Right lobe of liver (tissue), 6 donors: ENCODE measurements at regions not wholly inside any gene's neighbourhood (a gene's known extent, or its start where the extent isn't known, plus 50 kb on each side); places are given as distances from the start of the nearest gene placed in this dataset.

ENCODE experiments used
- ATAC-seq, 4 donors: fragments of 200-7000 bp; cut with Tn5 transposase; one replicate each; pipeline ENCODE4 v1.9.1; 2020; ENCODE audit warnings: mild to moderate bottlenecking in 4 of 4, moderate library complexity in 4 of 4
- DNase-seq, 3 donors: peaks; one replicate each; pipeline ENCODE4 v3.0.0-alpha.2; 2020
- H3K27ac ChIP-seq, 3 donors: fragments of 200-600 bp; one replicate each; pipeline ENCODE4 v1.8.0; 2022
- H3K27me3 ChIP-seq, 2 donors: fragments of 200-600 bp; one replicate each; pipeline ENCODE4 v1.8.0; 2022
- H3K36me3 ChIP-seq, 4 donors: fragments of 200-600 bp; sonication (generic) in 1 of 4; one replicate each; pipeline versions ENCODE4 v1.5.1 to v1.8.0; 2017 to 2022; ENCODE audit warnings: control low read depth in 1 of 4
- H3K4me1 ChIP-seq, 4 donors: fragments of 200-600 bp; sonication (generic) in 1 of 4; one replicate each; pipeline versions ENCODE4 v1.5.1 to v1.8.0; 2017 to 2022; ENCODE audit warnings: control low read depth in 1 of 4
- H3K4me3 ChIP-seq, 3 donors: fragments of 200-600 bp; one replicate each; pipeline ENCODE4 v1.8.0; 2022
- H3K9me3 ChIP-seq, 4 donors: fragments of 200-600 bp; sonication (generic) in 1 of 4; one replicate each; pipeline versions ENCODE4 v1.5.1 to v1.8.0; 2017 to 2022; ENCODE audit warnings: control low read depth in 1 of 4
- POLR2A ChIP-seq: fragments of 450-650 bp; IDR thresholded peaks from one replicate; pipeline ENCODE4 v1.6.1; 2017; ENCODE audit warnings: antibody characterized with exemption, mild to moderate bottlenecking
- WGBS: methylation state at CpG from one replicate; pipeline ENCODE4 v1.1.6; 2018; ENCODE audit warnings: low coverage, low lambda C conversion rate; ENCODE audit not compliant: insufficient coverage; ENCODE audit errors: missing lambda C conversion rate; 5-methylcytosine and 5-hydroxymethylcytosine counted together
- intact Hi-C, 2 donors: fragments of 100-400 bp; cut with DNase I; formaldehyde crosslinking; loops; one replicate each; pipeline versions ENCODE4 v1.11.2 to v1.14.1; 2022
- TF ChIP-seq, protein P1 (sequence below), 4 donors: fragments of 200-600 bp in 3 of 4; fragments of 450-650 bp in 1 of 4; IDR thresholded peaks; one replicate each; pipeline versions ENCODE4 v1.5.1 to v1.8.0; 2016 to 2022; ENCODE audit warnings: antibody characterized with exemption in 4 of 4, mild to moderate bottlenecking in 2 of 4
- donor health status: DM: no; HTN: yes; CAD: no.
- donor health status: DM: no; HTN: no; CAD: no.
- donor health status: DM: no; HTN: no; CAD: no.
- donor health status: DM: no; HTN: yes; CAD: no.
- donor health status: DM: no; HTN: yes; CAD: no.

GRCh38 chr9:88807426-88807825, 183.8 kb upstream of the S1PR3 start:
- H3K4me3 ChIP-seq, result no peak overlapping the region
- intact Hi-C loops, result no loop called here
- DNase-seq, result no peak
- WGBS, result 83% methylated on average over 5 of the region's 5 CpGs
- ATAC-seq, result no peak
- no peaks in the 10 kb centered on the region for H3K9me3 ChIP-seq
- no peaks in the 10 kb centered on the region for H3K4me1 ChIP-seq
- H3K27me3 ChIP-seq, result no peaks in the 10 kb centered on the region
- H3K27ac ChIP-seq, result no peak overlapping the region
- TF ChIP-seq, protein P1, sequence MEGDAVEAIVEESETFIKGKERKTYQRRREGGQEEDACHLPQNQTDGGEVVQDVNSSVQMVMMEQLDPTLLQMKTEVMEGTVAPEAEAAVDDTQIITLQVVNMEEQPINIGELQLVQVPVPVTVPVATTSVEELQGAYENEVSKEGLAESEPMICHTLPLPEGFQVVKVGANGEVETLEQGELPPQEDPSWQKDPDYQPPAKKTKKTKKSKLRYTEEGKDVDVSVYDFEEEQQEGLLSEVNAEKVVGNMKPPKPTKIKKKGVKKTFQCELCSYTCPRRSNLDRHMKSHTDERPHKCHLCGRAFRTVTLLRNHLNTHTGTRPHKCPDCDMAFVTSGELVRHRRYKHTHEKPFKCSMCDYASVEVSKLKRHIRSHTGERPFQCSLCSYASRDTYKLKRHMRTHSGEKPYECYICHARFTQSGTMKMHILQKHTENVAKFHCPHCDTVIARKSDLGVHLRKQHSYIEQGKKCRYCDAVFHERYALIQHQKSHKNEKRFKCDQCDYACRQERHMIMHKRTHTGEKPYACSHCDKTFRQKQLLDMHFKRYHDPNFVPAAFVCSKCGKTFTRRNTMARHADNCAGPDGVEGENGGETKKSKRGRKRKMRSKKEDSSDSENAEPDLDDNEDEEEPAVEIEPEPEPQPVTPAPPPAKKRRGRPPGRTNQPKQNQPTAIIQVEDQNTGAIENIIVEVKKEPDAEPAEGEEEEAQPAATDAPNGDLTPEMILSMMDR (IDR thresholded peaks at IDR 0.05), result no peak
- TF ChIP-seq POLR2A, result no peak
- no peaks in the 10 kb centered on the region for H3K36me3 ChIP-seq

GRCh38 chr9:88808019-88808656, 183.1 kb upstream of the S1PR3 start:
- TF ChIP-seq, protein P1 (IDR thresholded peaks at IDR 0.05), result no peak
- TF ChIP-seq POLR2A, result no peak
- Histone ChIP-seq H3K36me3 (no peaks in the 10 kb centered on the region), H3K4me3 (no peak overlapping the region), H3K4me1 (no peaks in the 10 kb centered on the region), H3K9me3 (no peaks in the 10 kb centered on the region), H3K27me3 (no peaks in the 10 kb centered on the region), H3K27ac (no peak overlapping the region)
- intact Hi-C loops, result no loop called here
- WGBS, result 100% methylated on average over 3 of the region's 4 CpGs
- DNase-seq (no peak), ATAC-seq (no peak)

- no peak for ATAC-seq
- no peaks in the 10 kb centered on the region for H3K27me3 ChIP-seq
- no peak overlapping the region for H3K27ac ChIP-seq
- no peaks in the 10 kb centered on the region for H3K4me1 ChIP-seq
- no peak for DNase-seq
- no peak overlapping the region for H3K4me3 ChIP-seq
- intact Hi-C loops, result no loop called here
- no peaks in the 10 kb centered on the region for H3K36me3 ChIP-seq
- 68% methylated on average over 3 of the region's 5 CpGs for WGBS
- H3K9me3 ChIP-seq, result no peaks in the 10 kb centered on the region
- TF ChIP-seq, protein P1 (IDR thresholded peaks at IDR 0.05), result no peak
- no peak for TF ChIP-seq POLR2A
Measured at GRCh38 chr9:88808761-88809354, 182.4 kb upstream of the S1PR3 start.

DNA sequence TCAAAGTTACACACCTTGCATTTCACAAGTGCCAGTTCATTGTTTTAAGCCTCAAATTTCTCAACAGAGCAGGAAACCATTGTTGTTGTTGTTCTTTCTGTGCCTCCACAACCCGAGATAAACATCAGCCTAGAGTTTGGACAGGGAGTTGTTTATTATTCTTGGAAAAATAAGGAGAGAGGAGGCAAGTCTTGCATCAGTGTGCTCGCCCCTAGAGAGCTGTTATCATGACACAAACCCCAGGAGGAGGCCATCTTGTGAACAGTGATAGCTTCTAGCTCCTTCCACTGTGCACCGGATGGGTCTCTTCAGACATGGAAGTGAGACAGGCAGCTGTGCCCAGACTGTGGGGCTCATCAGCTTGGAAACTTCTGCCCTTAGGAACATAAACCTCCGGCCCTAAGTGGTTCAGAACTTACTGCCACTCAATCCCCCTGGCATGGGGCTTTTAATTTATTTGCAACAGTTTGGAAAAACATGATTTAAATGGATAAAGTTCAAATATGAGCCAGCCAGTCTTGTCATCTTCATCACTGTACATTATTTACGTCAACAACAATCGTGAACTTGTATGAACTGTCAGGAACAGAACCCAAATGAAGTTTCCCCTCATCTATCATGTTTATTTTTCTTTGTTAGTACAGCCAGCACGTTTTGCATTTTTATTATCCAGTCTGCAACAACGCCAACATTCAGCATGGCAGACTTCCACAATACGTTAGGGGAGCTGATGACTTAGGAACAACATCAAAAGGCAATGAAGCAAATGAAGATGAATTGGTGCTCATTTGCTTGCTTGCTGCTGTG, 181.7 kb upstream of the S1PR3 start:
- no peak for ATAC-seq

More for the DNA sequence above, 181.7 kb upstream of the S1PR3 start:
- TF ChIP-seq, protein P1 (IDR thresholded peaks at IDR 0.05), result no peak
- TF ChIP-seq POLR2A, result no peak
- Histone ChIP-seq H3K27ac (no peak overlapping the region), H3K36me3 (no peaks in the 10 kb centered on the region), H3K27me3 (no peaks in the 10 kb centered on the region), H3K9me3 (no peaks in the 10 kb centered on the region), H3K4me3 (no peak overlapping the region), H3K4me1 (no peaks in the 10 kb centered on the region)
- intact Hi-C loops, result no loop called here
- WGBS, result 42% methylated on average over 9 of the region's 9 CpGs
- no peak for DNase-seq
